Epithelial cell of esophagus (primary cell): ENCODE measurements at regions not wholly inside any gene's neighbourhood (a gene's known extent, or its start where the extent isn't known, plus 50 kb on each side); places are given as distances from the start of the nearest gene placed in this dataset.

Source experiments
- DNase-seq: peaks from one replicate; pipeline ENCODE4 v3.0.0; 2010; ENCODE audit warnings: low read depth
- H3K4me3 ChIP-seq: 2 replicates; pipeline ENCODE4 v1.5.1; 2011; ENCODE audit warnings: mild to moderate bottlenecking, low read length, control low read depth
- TF ChIP-seq, protein P1 (sequence below): IDR thresholded peaks from 2 replicates; pipeline ENCODE4 v1.5.1; 2011; ENCODE audit warnings: low read depth, mild to moderate bottlenecking, low read length, control low read depth, inconsistent platforms; ENCODE audit not compliant: insufficient read depth; ENCODE audit errors: missing control alignments

DNA sequence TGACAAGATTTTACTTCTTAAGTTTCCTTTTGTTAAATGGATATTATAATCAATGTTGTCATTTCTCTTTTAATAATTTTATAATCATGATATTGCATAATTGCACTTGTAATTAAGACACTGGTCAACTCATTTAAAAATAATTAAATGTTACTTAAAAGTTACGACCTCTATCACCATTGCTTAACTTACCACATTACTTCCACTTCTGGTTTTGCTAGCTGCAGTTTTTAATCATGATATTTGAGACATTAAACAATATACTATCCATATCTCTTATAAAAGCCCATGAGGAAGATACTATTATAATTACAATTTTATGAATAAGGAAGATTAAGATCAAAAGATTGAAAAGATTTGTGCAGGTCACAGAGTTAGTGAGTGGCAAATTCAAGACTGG lies 502.0 kb downstream of the RNF144A start:
- H3K4me3 ChIP-seq, result no peak overlapping the region
- TF ChIP-seq, protein P1, sequence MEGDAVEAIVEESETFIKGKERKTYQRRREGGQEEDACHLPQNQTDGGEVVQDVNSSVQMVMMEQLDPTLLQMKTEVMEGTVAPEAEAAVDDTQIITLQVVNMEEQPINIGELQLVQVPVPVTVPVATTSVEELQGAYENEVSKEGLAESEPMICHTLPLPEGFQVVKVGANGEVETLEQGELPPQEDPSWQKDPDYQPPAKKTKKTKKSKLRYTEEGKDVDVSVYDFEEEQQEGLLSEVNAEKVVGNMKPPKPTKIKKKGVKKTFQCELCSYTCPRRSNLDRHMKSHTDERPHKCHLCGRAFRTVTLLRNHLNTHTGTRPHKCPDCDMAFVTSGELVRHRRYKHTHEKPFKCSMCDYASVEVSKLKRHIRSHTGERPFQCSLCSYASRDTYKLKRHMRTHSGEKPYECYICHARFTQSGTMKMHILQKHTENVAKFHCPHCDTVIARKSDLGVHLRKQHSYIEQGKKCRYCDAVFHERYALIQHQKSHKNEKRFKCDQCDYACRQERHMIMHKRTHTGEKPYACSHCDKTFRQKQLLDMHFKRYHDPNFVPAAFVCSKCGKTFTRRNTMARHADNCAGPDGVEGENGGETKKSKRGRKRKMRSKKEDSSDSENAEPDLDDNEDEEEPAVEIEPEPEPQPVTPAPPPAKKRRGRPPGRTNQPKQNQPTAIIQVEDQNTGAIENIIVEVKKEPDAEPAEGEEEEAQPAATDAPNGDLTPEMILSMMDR, result no peak
- DNase-seq, result no peak

DNA sequence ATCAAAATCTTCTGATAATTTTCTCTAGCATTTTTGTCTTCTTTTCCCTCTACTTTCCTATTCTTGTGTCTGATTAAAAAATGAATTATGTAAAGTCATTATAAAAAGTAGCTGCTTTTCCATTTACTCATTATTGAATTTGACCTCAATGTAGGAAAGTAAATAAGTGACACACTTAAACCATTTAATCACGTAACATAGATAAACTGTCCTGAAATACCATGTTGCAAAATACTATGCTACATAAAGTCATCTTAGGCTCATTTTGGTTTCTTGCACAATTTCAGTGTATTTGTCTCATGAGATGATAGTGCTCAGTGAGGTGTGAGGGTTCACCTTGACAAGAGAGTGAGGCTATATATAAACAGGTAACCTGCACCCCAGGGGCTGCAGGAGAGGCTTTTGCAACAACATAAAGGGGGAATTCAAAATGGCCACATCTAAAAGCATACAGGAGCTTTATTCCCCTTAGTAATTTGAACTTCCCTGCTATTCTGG lies 502.7 kb downstream of the RNF144A start:
- TF ChIP-seq, protein P1, result no peak
- H3K4me3 ChIP-seq, result no peak overlapping the region
- DNase-seq, result no peak

DNA sequence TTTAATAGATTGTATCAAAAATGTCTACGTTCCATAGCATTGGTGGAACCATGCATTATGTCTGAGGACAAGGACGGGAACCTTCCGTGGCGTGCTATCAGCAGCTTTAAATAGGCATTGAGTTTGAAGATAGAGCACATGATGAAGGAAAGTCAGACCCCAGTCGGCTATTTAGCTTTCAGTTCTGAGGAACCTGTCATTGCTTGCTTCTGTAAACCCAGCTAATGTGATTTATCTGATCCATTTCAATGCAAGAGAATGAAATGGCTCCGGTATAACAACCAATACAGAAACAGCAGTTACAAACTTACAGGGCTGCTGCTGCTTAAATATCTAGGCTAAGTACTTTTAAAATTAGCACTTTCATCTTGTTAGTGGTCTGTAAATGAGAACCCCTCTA lies 503.3 kb downstream of the RNF144A start:
- DNase-seq, result no peak
- no peak overlapping the region for H3K4me3 ChIP-seq
- TF ChIP-seq, protein P1, result no peak

DNA sequence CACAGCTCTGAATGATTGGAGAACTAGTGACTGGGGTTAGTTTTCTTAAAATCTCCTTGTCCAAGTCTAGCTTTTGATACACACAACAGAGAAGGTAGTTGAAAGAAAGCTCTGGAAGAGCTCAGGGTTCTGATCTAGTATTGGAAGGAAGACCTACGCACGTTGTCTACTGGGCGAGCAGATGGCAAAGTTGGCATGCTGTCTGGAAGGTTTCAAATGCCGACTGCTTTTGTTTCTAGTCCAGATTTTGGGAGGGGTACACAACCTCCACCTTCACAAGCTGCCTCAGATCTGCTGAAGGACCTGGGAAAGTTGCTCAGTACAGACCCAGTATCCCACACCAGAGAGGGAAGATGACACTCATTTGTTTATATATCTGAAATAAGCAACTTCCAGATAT lies 507.3 kb downstream of the RNF144A start:
- TF ChIP-seq, protein P1, result no peak
- no peak for DNase-seq

DNA sequence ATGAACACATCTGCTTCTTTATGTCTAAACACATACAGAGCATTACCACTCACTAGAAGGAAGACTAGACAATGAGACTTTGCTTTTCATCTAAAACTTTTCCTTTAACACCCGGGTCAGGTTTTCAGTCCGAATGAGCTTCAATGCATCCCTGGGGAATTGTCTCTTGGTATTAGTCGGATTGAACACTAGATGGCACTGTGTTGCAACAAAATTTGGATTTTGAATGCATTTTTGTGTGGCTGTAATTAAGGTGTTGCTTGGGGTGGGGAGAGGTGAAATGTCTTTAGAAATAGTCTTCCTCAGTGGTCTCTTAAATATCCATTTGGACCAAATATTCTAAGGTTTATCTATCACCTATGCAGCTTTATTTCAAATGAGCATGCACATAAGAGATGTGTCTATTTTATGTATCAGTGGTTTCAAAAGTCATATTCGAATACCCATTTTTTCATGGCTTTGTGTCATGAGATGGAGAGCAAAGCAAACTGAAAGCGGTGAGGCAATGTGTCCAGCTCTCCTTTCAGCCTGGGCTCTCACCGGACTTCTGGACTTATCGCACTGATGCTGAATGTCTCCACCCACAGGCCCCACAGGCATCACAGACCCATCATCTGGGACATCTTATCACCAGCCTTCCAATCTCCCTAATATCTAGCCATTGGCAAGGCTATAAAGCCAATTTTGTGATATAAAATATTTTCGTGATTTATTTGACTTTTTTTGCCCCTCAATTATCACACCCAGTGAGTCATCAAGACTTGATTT lies 510.3 kb downstream of the RNF144A start:
- no peak overlapping the region for H3K4me3 ChIP-seq
- DNase-seq, result peak; percentile 56
- TF ChIP-seq, protein P1, result peak; percentile 61

More for the DNA sequence above, 507.3 kb downstream of the RNF144A start:
- H3K4me3 ChIP-seq, result no peak overlapping the region

DNA sequence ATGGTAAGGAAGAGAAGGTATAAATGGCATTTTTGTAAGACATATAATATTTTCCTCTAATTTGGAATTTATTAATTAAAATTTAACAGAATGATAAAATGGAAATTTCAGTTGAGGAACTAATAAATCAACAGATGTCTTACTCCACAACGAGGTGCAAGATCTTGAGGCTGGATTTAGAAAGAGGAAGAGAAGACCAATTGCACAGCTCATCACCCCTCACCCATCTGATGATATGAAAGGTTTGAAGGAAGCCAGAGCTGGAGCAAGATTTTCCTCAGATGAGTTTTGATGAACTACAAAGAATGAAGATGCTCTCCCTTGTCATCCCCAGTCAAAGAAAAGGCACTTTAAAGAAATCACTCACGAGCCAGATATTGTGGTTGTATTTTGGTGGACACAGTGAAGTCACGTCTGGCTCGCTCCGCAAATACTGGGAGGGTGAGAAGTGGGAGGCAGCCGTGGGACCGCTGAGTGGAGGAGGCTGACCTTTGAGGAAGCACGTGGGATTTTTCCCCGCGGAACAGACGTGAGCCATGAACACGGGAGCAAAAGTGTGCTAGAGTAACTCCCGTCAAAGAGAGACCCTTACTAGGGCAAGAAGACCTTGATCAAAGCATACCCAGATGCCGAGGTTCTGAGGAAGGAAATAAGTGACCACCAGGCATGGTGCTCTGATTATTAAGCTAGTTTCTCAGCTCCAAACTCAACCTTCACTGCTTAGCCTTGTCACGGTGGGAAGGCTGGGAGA lies 511.4 kb downstream of the RNF144A start:
- TF ChIP-seq, protein P1, result no peak
- no peak for DNase-seq
- H3K4me3 ChIP-seq, result no peak overlapping the region

DNA sequence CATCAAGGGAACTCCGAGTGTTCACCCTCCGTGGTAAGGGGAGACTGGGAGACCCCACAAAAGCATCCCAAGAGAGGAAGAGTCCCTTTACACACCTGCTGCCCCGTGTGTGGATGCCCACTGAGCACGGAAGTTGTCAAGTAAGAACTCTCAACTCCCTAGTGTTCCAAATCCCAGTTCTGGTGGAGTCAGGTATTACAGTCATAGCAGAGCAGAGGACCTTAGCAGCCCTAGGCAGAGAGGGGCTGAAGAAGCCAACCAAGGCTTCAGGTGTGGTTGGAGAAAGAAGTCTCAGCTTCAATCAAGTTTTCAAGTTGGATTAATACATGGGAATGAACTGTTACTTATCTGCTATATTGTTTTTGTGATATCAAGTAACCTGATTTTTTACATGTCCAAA lies 512.5 kb downstream of the RNF144A start:
- H3K4me3 ChIP-seq, result no peak overlapping the region
- TF ChIP-seq, protein P1, result no peak
- no peak for DNase-seq
